ENCODE measurements at regions not wholly inside any gene's neighbourhood (a gene's known extent, or its start where the extent isn't known, plus 50 kb on each side); places are given as distances from the start of the nearest gene placed in this dataset.

GRCh38 chr4:103907414-103907813, 187.6 kb upstream of the TACR3 start:
- H3K4me3 ChIP-seq: no peak overlapping the region
- H3K4me1 ChIP-seq: no peaks in the 10 kb centered on the region
- H4K20me1 ChIP-seq: no peaks in the 10 kb centered on the region
- H3K36me3 ChIP-seq: no peaks in the 10 kb centered on the region
- H3K9ac ChIP-seq: no peak overlapping the region
- H3K9me3 ChIP-seq: no peaks in the 10 kb centered on the region
- TF ChIP-seq Cebpa-rat (IDR thresholded peaks at IDR 0.05): no peak
- H3K27ac ChIP-seq: no peak overlapping the region
- H3K27me3 ChIP-seq: no peaks in the 10 kb centered on the region
- H3K4me2 ChIP-seq: no peak overlapping the region

GRCh38 chr4:103904123-103904522, 184.3 kb upstream of the TACR3 start:
- H3K27me3 ChIP-seq: no peaks in the 10 kb centered on the region
- no peak overlapping the region for H3K4me2 ChIP-seq
- H3K27ac ChIP-seq: no peak overlapping the region
- no peak overlapping the region for H3K4me3 ChIP-seq
- no peaks in the 10 kb centered on the region for H3K4me1 ChIP-seq
- H3K9me3 ChIP-seq: no peaks in the 10 kb centered on the region
- no peak overlapping the region for H3K9ac ChIP-seq
- no peak for TF ChIP-seq Cebpa-rat (IDR thresholded peaks at IDR 0.05)
- no peaks in the 10 kb centered on the region for H4K20me1 ChIP-seq
- no peaks in the 10 kb centered on the region for H3K36me3 ChIP-seq

- Histone ChIP-seq H3K9ac (no peak overlapping the region), H3K4me2 (no peak overlapping the region), H3K4me3 (no peak overlapping the region), H3K36me3 (no peaks in the 10 kb centered on the region), H3K27me3 (no peaks in the 10 kb centered on the region), H3K27ac (no peak overlapping the region), H3K4me1 (no peaks in the 10 kb centered on the region), H3K9me3 (no peaks in the 10 kb centered on the region), H4K20me1 (no peaks in the 10 kb centered on the region)
- TF ChIP-seq Cebpa-rat (IDR thresholded peaks at IDR 0.05): no peak
Observed at GRCh38 chr4:103902730-103903129, 182.9 kb upstream of the TACR3 start.

GRCh38 chr4:103895876-103896465, 176.2 kb upstream of the TACR3 start:
- H3K36me3 ChIP-seq: no peaks in the 10 kb centered on the region
- no peaks in the 10 kb centered on the region for H4K20me1 ChIP-seq
- no peak for TF ChIP-seq Cebpa-rat (IDR thresholded peaks at IDR 0.05)
- H3K9me3 ChIP-seq: 0 out of 2 replicates have a peak, but pooled peaks cover 4% of the 10 kb centered on the region
- no peak overlapping the region for H3K4me2 ChIP-seq
- H3K4me3 ChIP-seq: no peak overlapping the region
- no peaks in the 10 kb centered on the region for H3K4me1 ChIP-seq
- no peak overlapping the region for H3K9ac ChIP-seq
- H3K27ac ChIP-seq: no peak overlapping the region
- H3K27me3 ChIP-seq: no peaks in the 10 kb centered on the region

GRCh38 chr4:103892586-103892985, 172.8 kb upstream of the TACR3 start:
- no peak overlapping the region for H3K9ac ChIP-seq
- H3K9me3 ChIP-seq: 0 out of 2 replicates have a peak, but pooled peaks cover 4% of the 10 kb centered on the region
- no peaks in the 10 kb centered on the region for H3K36me3 ChIP-seq
- H4K20me1 ChIP-seq: no peaks in the 10 kb centered on the region
- no peaks in the 10 kb centered on the region for H3K27me3 ChIP-seq
- H3K27ac ChIP-seq: no peak overlapping the region
- H3K4me2 ChIP-seq: no peak overlapping the region
- no peak overlapping the region for H3K4me3 ChIP-seq
- no peak for TF ChIP-seq Cebpa-rat (IDR thresholded peaks at IDR 0.05)
- H3K4me1 ChIP-seq: no peaks in the 10 kb centered on the region

GRCh38 chr4:103887191-103887590, 167.4 kb upstream of the TACR3 start:
- H3K36me3 ChIP-seq: no peaks in the 10 kb centered on the region
- no peaks in the 10 kb centered on the region for H3K4me1 ChIP-seq
- no peak overlapping the region for H3K9ac ChIP-seq
- H3K4me3 ChIP-seq: no peak overlapping the region
- H3K9me3 ChIP-seq: no peaks in the 10 kb centered on the region
- no peak overlapping the region for H3K4me2 ChIP-seq
- H3K27me3 ChIP-seq: no peaks in the 10 kb centered on the region
- no peak for TF ChIP-seq Cebpa-rat (IDR thresholded peaks at IDR 0.05)
- no peak overlapping the region for H3K27ac ChIP-seq
- no peaks in the 10 kb centered on the region for H4K20me1 ChIP-seq

- Histone ChIP-seq H4K20me1 (no peaks in the 10 kb centered on the region), H3K4me3 (no peak overlapping the region), H3K4me1 (no peaks in the 10 kb centered on the region), H3K9me3 (no peaks in the 10 kb centered on the region), H3K9ac (no peak overlapping the region), H3K36me3 (no peaks in the 10 kb centered on the region), H3K27ac (no peak overlapping the region), H3K4me2 (no peak overlapping the region), H3K27me3 (no peaks in the 10 kb centered on the region)
- no peak for TF ChIP-seq Cebpa-rat (IDR thresholded peaks at IDR 0.05)
Observed at GRCh38 chr4:103885152-103885551, 165.4 kb upstream of the TACR3 start.

- no peaks in the 10 kb centered on the region for H3K9me3 ChIP-seq
Observed at GRCh38 chr4:103867311-103867710, 147.5 kb upstream of the TACR3 start.

GRCh38 chr4:103853627-103854026, 133.8 kb upstream of the TACR3 start:
- no peaks in the 10 kb centered on the region for H4K20me1 ChIP-seq
- H3K9me3 ChIP-seq: peaks cover 9% of the 10 kb centered on the region; the same call in 1 of the 2 replicates
- no peak overlapping the region for H3K9ac ChIP-seq
- no peaks in the 10 kb centered on the region for H3K36me3 ChIP-seq
- no peak for TF ChIP-seq Cebpa-rat (IDR thresholded peaks at IDR 0.05)
- H3K27me3 ChIP-seq: no peaks in the 10 kb centered on the region
- H3K4me2 ChIP-seq: no peak overlapping the region
- no peak overlapping the region for H3K4me3 ChIP-seq
- no peak overlapping the region for H3K27ac ChIP-seq
- no peaks in the 10 kb centered on the region for H3K4me1 ChIP-seq

More at GRCh38 chr4:103867311-103867710, 147.5 kb upstream of the TACR3 start:
- no peak overlapping the region for H3K27ac ChIP-seq
- H3K27me3 ChIP-seq: no peaks in the 10 kb centered on the region
- no peaks in the 10 kb centered on the region for H4K20me1 ChIP-seq
- no peak overlapping the region for H3K4me2 ChIP-seq
- H3K36me3 ChIP-seq: no peaks in the 10 kb centered on the region
- no peaks in the 10 kb centered on the region for H3K4me1 ChIP-seq
- H3K9ac ChIP-seq: no peak overlapping the region
- TF ChIP-seq Cebpa-rat (IDR thresholded peaks at IDR 0.05): no peak
- no peak overlapping the region for H3K4me3 ChIP-seq

- TF ChIP-seq Cebpa-rat (IDR thresholded peaks at IDR 0.05): no peak
- Histone ChIP-seq H3K4me1 (no peaks in the 10 kb centered on the region), H3K27me3 (no peaks in the 10 kb centered on the region), H3K36me3 (no peaks in the 10 kb centered on the region), H3K4me2 (no peak overlapping the region), H3K9me3 (peaks cover 14% of the 10 kb centered on the region; the same call in 1 of the 2 replicates), H3K27ac (no peak overlapping the region), H3K4me3 (no peak overlapping the region), H3K9ac (no peak overlapping the region), H4K20me1 (no peaks in the 10 kb centered on the region)
Observed at GRCh38 chr4:103853146-103853545, 133.4 kb upstream of the TACR3 start.

- Histone ChIP-seq H4K20me1 (no peaks in the 10 kb centered on the region), H3K9me3 (peaks cover 16% of the 10 kb centered on the region; the same call in 1 of the 2 replicates), H3K27ac (no peak overlapping the region), H3K4me3 (no peak overlapping the region), H3K4me1 (no peaks in the 10 kb centered on the region), H3K9ac (no peak overlapping the region), H3K4me2 (no peak overlapping the region), H3K36me3 (no peaks in the 10 kb centered on the region), H3K27me3 (no peaks in the 10 kb centered on the region)
- no peak for TF ChIP-seq Cebpa-rat (IDR thresholded peaks at IDR 0.05)
Observed at GRCh38 chr4:103845075-103845474, 125.3 kb upstream of the TACR3 start.

Data from BLaER1 (cell line).